Omental fat pad (tissue), 3 donors: ENCODE measurements at regions not wholly inside any gene's neighbourhood (a gene's known extent, or its start where the extent isn't known, plus 50 kb on each side); places are given as distances from the start of the nearest gene placed in this dataset.

Experiments
- ATAC-seq: fragments of 150-250 bp; one replicate; pipeline ENCODE4 v1.9.1; 2016; ENCODE audit warnings: mild to moderate bottlenecking, moderate library complexity; ENCODE audit not compliant: low FRiP score
- DNase-seq: peaks from one replicate; pipeline ENCODE4 v3.0.0-alpha.2; 2019; ENCODE audit warnings: low spot score
- CTCF ChIP-seq, 3 donors: fragments of 450-650 bp; IDR thresholded peaks; one replicate each; pipeline ENCODE4 v1.5.1; 2016 to 2017; ENCODE audit warnings: antibody characterized with exemption in 3 of 3, mild to moderate bottlenecking in 3 of 3, moderate library complexity in 2 of 3

- ATAC-seq = no peak
- TF ChIP-seq CTCF (IDR thresholded peaks at IDR 0.05) = no peak
- DNase-seq = no peak
These were observed 98.3 kb downstream of the FOXL3 start for GRCh38 chr7:388023-388960.

- ATAC-seq (no peak), DNase-seq (no peak)
- no peak for TF ChIP-seq CTCF (IDR thresholded peaks at IDR 0.05)
These were observed 99.2 kb downstream of the FOXL3 start for GRCh38 chr7:388961-389701.

GRCh38 chr7:389911-390601 is 100.1 kb downstream of the FOXL3 start:
- TF ChIP-seq CTCF (IDR thresholded peaks at IDR 0.05) = no peak
- ATAC-seq = no peak
- DNase-seq = no peak

- ATAC-seq = no peak
- TF ChIP-seq CTCF (IDR thresholded peaks at IDR 0.05) = no peak
- no peak for DNase-seq
These were observed 100.9 kb downstream of the FOXL3 start for GRCh38 chr7:390761-391410.

GRCh38 chr7:391411-391951 is 101.5 kb downstream of the FOXL3 start:
- TF ChIP-seq CTCF (IDR thresholded peaks at IDR 0.05) = no peak
- DNase-seq (no peak), ATAC-seq (no peak)

- DNase-seq = no peak
These were observed 102.1 kb downstream of the FOXL3 start for GRCh38 chr7:391961-392524.

More at GRCh38 chr7:391961-392524, 102.1 kb downstream of the FOXL3 start:
- TF ChIP-seq CTCF (IDR thresholded peaks at IDR 0.05) = no peak
- no peak for ATAC-seq
